NT2/D1 (cell line): ENCODE measurements at regions not wholly inside any gene's neighbourhood (a gene's known extent, or its start where the extent isn't known, plus 50 kb on each side); places are given as distances from the start of the nearest gene placed in this dataset.

Experiments used
- DNase-seq: peaks from one replicate; pipeline ENCODE4 v3.0.0-alpha.2; 2011; ENCODE audit warnings: low read depth, low spot score
- H3K27me3 ChIP-seq: 2 replicates; pipeline ENCODE4 v1.6.0; 2011; ENCODE audit warnings: mild to moderate bottlenecking; ENCODE audit not compliant: insufficient read length, insufficient read depth
- H3K36me3 ChIP-seq: 2 replicates; pipeline ENCODE4 v1.6.1; 2011; ENCODE audit warnings: mild to moderate bottlenecking, low read length, mixed read lengths; ENCODE audit not compliant: insufficient read depth, insufficient read length
- H3K4me1 ChIP-seq: 2 replicates; pipeline ENCODE4 v1.5.1; 2011; ENCODE audit not compliant: insufficient read depth, insufficient read length
- H3K4me3 ChIP-seq: 2 replicates; pipeline ENCODE4 v1.5.1; 2011; ENCODE audit warnings: low read depth; ENCODE audit not compliant: insufficient read length
- H3K9ac ChIP-seq: 2 replicates; pipeline ENCODE4 v1.6.0; 2011; ENCODE audit warnings: low read depth; ENCODE audit not compliant: insufficient read length
- H3K9me3 ChIP-seq: 2 replicates; pipeline ENCODE4 v1.5.1; 2011; ENCODE audit warnings: mild to moderate bottlenecking, low read length; ENCODE audit not compliant: insufficient read depth
- SUZ12 ChIP-seq: IDR thresholded peaks from 2 replicates; pipeline ENCODE4 v1.6.1; 2011; ENCODE audit not compliant: insufficient read length, insufficient read depth; ENCODE audit errors: extremely low read depth
- YY1 ChIP-seq: IDR thresholded peaks from 2 replicates; pipeline ENCODE4 v1.6.1; 2011; ENCODE audit not compliant: insufficient read length, insufficient read depth
- ZNF274 ChIP-seq: IDR thresholded peaks from 2 replicates; pipeline ENCODE4 v1.6.1; 2011; ENCODE audit warnings: mild to moderate bottlenecking, low read depth, low read length

DNA sequence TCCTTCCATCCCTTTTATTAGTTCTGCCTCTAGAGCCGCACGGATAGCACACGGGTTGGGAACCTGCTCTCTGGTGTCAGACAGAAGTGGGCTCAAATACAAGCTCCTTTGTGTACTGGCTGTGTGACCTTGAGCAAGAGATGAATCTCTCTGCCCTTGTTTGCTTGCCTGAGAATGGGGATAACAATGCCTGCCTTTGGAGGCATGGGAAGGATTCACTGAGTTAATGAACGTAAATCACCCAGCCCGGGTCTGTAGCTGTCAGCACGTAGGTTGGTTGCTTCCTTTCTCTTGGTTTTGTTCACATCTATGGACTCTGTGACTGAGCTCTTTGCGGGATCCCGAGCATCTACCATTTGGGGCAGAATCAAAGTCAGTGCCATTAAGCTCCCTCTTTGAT, 79.3 kb upstream of the NRXN3 start:
- TF ChIP-seq YY1 (no peak), SUZ12 (no peak), ZNF274 (no peak)
- no peaks in the 10 kb centered on the region for H3K27me3 ChIP-seq
- H3K4me1 ChIP-seq = no peaks in the 10 kb centered on the region
- no peak overlapping the region for H3K4me3 ChIP-seq
- no peaks in the 10 kb centered on the region; the same call in 1 of the 2 replicates for H3K9me3 ChIP-seq
- no peak overlapping the region for H3K9ac ChIP-seq
- no peaks in the 10 kb centered on the region for H3K36me3 ChIP-seq
- DNase-seq = no peak

DNA sequence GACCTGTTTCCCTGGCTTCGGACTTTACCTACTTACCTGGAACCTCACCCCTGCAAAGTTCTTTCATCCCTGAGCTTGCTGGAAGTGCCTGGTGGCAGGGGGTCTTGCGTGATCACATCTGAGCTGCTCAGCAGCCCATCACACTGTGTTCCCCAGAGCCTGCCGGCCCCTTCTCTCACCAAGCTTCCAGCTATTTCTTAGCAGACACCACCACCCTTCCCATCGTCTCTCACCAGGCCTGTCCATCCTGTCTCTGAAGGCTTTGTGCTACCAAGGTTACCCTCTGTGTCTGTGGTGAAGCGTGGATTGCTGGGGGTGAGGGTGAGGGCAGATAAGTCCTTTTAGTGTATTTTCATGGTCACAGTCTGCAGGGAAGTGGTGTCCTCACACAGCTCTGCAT, 78.8 kb upstream of the NRXN3 start:
- Histone ChIP-seq H3K36me3 (no peaks in the 10 kb centered on the region), H3K4me3 (no peak overlapping the region), H3K9me3 (no peaks in the 10 kb centered on the region; the same call in 1 of the 2 replicates), H3K27me3 (no peaks in the 10 kb centered on the region), H3K4me1 (no peaks in the 10 kb centered on the region), H3K9ac (no peak overlapping the region)
- TF ChIP-seq YY1 = no peak
- TF ChIP-seq SUZ12 = no peak
- TF ChIP-seq ZNF274 = no peak
- no peak for DNase-seq

DNA sequence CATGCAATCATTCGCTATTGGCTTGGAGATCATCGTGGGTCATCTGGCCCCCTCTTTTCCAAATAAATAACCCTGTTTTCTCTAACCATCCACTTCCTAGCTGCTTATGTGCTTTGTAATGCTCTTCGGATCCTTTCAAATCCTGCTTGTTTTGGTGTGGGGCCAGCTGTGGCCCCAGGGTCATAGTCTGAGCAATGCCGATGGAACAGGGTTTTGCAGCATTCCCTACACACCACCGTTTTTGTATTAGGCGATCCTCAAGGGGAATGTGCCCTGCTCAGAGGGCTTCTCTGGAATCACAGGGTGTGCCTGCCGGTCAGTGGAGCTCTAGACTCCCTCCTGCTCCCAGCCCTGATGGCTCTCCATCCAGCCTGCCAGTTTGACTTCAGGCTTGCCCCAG, 78.1 kb upstream of the NRXN3 start:
- H3K9me3 ChIP-seq = peaks cover 6% of the 10 kb centered on the region; the same call in 1 of the 2 replicates
- H3K27me3 ChIP-seq = no peaks in the 10 kb centered on the region
- TF ChIP-seq ZNF274 = no peak
- no peak for TF ChIP-seq YY1
- TF ChIP-seq SUZ12 = no peak
- no peak overlapping the region for H3K4me3 ChIP-seq
- DNase-seq = no peak
- no peaks in the 10 kb centered on the region for H3K4me1 ChIP-seq
- H3K36me3 ChIP-seq = no peaks in the 10 kb centered on the region
- H3K9ac ChIP-seq = no peak overlapping the region

DNA sequence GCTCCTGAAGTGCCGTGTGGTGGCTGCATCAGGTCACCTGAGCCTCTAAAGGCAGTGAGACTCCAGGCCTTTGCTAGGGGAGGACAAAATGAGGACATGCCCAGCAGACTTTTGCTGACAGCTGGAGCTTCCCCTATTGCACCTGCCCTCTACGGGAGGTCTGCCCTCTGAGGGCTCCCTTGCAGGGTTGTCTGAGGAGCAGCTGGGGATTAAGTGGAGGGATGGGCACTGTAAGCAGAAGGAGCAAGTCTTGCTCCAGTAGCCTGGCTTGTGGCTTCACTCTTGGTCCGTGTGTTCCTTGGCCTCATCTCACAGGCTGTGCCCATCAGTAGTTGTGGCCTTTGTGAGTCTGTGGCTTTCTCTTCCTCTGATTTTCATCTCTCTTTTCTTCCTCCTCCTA, 66.9 kb upstream of the NRXN3 start:
- DNase-seq = no peak
- no peaks in the 10 kb centered on the region for H3K27me3 ChIP-seq
- TF ChIP-seq ZNF274 (no peak), YY1 (no peak), SUZ12 (no peak)

DNA sequence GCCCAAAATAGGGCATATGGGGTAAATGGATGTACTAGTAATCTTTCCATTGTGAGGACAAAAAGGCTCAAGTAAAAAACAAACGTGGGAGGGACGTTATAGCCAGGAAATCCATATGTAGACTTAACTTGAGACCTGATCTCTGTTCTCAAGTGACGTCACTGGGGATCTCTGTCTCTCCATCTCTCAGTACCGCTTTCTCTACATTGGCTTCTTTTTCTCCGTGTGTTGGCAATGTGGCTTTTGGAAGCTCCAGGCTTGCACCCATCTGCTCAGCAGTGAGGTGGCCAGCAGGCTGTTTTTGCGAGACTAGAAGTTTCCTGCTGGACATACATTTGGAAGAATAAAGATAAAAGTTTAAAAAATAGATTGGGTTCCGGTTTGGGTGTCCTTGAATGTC, 66.0 kb upstream of the NRXN3 start:
- H3K4me1 ChIP-seq = no peaks in the 10 kb centered on the region
- H3K9me3 ChIP-seq = peaks cover 6% of the 10 kb centered on the region; the same call in 1 of the 2 replicates
- H3K4me3 ChIP-seq = no peak overlapping the region
- no peak for DNase-seq
- no peaks in the 10 kb centered on the region for H3K27me3 ChIP-seq
- no peak for TF ChIP-seq YY1
- TF ChIP-seq ZNF274 = no peak
- TF ChIP-seq SUZ12 = no peak
- H3K36me3 ChIP-seq = no peaks in the 10 kb centered on the region
- H3K9ac ChIP-seq = no peak overlapping the region

More for the DNA sequence above, 66.9 kb upstream of the NRXN3 start:
- no peaks in the 10 kb centered on the region for H3K36me3 ChIP-seq
- H3K4me1 ChIP-seq = no peaks in the 10 kb centered on the region
- H3K9ac ChIP-seq = no peak overlapping the region
- peaks cover 7% of the 10 kb centered on the region for H3K9me3 ChIP-seq
- no peak overlapping the region for H3K4me3 ChIP-seq

DNA sequence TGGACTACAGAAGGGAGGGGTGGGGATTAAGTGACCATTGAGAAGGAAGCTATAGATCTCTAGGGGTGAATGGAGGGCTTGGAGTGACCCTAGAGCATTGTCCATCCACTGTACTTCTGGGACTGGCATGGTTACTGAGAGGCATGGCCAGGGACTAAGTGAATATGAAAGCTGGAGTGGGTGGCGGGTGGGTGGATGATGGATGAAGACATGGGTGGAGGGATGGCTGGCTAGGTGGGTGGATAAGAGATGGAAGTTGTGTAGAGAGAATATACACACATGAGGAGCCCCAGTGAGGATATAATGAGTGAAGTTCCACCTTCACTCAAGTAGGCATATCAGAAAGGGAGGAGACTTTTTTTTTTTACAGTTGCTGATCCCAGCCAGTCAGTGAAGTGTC, 65.5 kb upstream of the NRXN3 start:
- H3K4me3 ChIP-seq = no peak overlapping the region
- no peak overlapping the region for H3K9ac ChIP-seq
- no peak for DNase-seq
- no peak for TF ChIP-seq SUZ12
- no peak for TF ChIP-seq YY1
- no peak for TF ChIP-seq ZNF274
- no peaks in the 10 kb centered on the region for H3K36me3 ChIP-seq
- H3K4me1 ChIP-seq = no peaks in the 10 kb centered on the region
- H3K27me3 ChIP-seq = no peaks in the 10 kb centered on the region
- H3K9me3 ChIP-seq = peaks cover 6% of the 10 kb centered on the region; the same call in 1 of the 2 replicates

DNA sequence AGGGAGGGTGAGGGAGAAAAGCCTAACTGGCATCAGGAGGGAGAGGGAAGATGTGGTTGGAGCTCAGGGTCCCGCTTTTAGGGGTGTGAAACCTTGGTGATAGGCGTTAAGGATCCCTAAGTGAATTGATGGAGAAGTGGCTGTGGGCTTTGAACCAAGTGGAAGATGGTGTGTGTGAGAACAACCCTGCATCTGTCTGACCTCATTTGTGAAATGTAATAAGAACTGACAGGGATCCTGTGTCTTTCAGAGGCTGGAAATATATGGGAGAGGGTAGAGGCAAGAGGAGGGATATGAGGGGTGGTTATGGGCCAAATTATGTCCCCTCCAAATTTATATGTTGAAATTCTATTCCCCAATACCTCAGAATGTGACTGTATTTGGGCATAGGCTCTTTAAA, 63.8 kb upstream of the NRXN3 start:
- Histone ChIP-seq H3K36me3 (no peaks in the 10 kb centered on the region), H3K27me3 (no peaks in the 10 kb centered on the region), H3K9me3 (peaks cover 6% of the 10 kb centered on the region; the same call in 1 of the 2 replicates), H3K9ac (no peak overlapping the region), H3K4me3 (no peak overlapping the region), H3K4me1 (no peaks in the 10 kb centered on the region)
- no peak for TF ChIP-seq YY1
- no peak for TF ChIP-seq SUZ12
- TF ChIP-seq ZNF274 = no peak
- no peak for DNase-seq

DNA sequence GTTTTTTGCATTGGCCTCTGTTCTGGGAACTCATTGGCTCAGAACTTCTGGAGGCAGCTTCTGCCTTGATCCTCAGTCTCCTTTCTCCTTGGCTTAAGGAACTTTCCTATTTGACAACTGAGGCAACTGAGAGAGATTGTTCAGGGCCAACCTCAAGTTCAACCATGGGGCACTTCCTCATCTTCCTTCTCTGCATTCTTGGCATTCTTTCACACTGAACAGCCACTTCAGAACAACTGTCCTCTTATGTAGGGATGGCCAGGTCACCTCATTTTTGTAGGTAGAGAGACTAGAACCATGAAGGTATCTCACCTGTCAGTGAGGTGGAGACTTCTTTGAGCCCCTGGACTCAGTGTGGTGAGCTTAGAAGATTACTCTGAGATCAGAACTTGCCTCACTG, 63.0 kb upstream of the NRXN3 start:
- TF ChIP-seq ZNF274 = no peak
- no peak for TF ChIP-seq SUZ12
- TF ChIP-seq YY1 = no peak
- H3K27me3 ChIP-seq = no peaks in the 10 kb centered on the region

More for the DNA sequence above, 63.0 kb upstream of the NRXN3 start:
- peaks cover 6% of the 10 kb centered on the region; the same call in 1 of the 2 replicates for H3K9me3 ChIP-seq
- DNase-seq = no peak
- no peaks in the 10 kb centered on the region for H3K36me3 ChIP-seq
- H3K4me3 ChIP-seq = no peak overlapping the region
- H3K9ac ChIP-seq = no peak overlapping the region
- H3K4me1 ChIP-seq = no peaks in the 10 kb centered on the region
